NCI-H2171 treated with DMSO at 0.1 percent for 48 hours (cell line): ENCODE measurements at regions not wholly inside any gene's neighbourhood (a gene's known extent, or its start where the extent isn't known, plus 50 kb on each side); places are given as distances from the start of the nearest gene placed in this dataset.

Source experiments
- DNase-seq: peaks from one replicate; lab custom pipeline; 2025; lab: John Stamatoyannopoulos, UW

DNA sequence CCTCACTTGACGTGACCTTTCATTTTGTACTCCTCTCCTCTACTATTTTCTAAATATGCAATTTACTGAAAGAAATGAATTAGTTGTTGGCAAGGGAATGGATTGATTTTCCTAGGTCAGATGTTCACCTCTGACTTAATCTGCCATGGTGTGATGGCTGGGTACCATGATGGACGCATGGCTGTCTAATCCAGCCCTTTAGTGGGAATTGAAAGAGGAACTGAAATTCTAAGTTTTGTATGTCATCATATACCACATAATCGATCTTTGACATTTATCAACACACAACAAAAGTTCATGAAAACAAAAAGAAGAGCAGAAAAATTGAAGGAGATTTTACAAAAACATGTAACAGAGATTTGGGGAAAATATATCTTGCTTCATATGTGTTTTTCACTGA, 331.3 kb upstream of the SNX7 start:
- DNase-seq, result no peak

DNA sequence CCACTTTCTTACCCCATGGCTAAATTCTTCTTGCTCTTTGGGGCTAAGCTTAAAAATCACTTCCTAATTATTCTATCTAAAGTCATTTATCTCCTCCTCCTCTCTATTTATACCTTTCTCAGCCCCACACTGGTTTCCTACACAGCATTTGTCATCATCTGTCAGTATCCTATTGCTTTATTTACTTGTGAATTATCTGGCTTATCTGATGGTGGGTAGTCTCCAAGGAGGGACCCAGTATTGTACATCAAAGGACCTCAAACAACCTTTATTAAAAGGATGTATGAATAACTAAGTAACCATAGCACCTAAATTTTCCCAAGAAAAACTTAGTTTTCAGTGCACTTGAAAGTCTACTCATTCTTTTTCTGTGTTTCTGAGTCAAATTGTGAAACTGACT, 332.7 kb upstream of the SNX7 start:
- DNase-seq, result no peak

DNA sequence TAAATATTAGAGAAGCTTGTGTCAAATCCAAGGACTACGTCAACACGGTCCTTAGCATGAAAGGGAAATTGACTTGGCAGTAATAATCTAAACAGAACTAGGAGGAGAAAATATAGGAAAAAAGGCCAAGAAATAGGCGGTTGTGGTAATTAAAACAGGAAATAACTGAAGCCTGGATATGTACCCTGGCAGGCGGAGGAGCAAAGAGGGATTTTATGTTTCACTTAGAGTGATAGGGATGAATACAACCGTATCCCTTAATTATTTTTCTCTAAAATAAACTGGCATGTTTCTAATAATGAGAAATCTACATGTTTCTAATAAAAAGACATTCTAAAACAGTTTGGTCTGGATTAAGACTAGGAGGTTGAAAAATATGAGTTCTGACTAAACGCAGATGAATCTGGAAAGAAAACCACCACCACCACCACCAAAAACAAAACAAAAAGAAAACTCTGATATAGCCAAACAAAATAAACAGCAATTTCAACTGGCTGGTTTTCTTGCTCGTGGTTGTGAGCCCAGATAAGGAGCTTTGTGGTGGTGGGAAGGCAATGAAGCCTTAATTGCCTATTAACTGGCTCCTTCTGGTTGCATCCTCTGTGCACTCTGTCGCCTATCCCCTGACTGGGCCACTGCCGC, 334.2 kb upstream of the SNX7 start:
- DNase-seq, result no peak

DNA sequence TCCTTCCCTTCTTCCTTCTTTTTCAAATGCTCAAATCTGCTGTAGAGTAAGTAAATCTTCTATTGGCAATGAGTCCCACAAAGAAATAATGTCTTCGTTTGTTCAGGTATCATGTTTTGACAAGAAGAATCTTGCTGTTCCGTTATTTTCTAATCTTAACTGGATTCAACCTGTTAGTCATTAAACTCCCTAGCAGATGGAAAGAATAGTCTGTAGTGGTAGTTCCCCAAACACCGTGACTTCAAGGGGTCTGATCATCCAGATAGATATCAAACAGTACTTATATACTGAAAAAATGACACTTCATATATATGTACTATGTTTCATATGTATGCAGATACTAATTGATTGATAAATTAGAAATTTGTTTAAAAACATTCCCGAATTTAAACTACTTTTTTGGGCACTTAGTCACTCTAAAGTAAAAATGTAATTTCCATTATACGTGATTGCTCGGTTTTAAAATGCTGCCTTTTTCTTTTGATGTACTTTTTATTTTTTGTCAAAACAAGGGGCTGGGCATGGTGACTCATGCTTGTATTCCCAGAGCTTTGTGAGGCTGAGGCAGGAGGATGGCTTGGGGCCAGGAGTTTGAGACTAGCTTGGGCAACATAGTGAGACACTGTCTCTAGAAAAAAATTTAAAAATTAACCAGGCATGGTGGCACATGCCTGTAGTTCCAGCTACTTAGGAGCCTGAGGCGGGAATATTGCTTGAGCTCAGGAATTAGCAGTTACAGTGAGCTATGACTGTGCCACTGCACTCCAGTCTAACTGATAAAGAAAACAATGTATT, 335.7 kb upstream of the SNX7 start:
- peak; percentile 11 for DNase-seq

DNA sequence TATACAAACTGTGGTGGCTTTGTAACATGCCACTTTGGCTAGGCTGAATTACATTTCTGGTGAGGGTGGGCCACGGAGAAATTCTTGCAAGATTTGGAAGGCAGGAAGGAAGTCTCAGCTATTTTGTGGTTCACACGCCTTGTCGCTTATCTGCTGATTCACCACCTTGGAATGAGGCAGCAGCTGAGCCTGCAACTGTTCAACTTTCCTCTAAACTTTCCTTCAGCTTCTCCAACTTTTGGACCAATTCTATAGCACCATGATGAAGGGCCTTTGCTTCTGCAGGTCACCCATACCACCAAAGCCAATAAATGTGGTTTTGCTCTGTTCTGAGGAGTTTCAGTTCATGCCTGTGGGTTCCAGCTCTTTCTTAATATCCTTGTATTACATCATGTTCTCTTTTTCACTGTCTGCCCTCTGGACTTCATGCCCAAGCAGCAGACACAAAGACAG, 337.6 kb upstream of the SNX7 start:
- no peak for DNase-seq

DNA sequence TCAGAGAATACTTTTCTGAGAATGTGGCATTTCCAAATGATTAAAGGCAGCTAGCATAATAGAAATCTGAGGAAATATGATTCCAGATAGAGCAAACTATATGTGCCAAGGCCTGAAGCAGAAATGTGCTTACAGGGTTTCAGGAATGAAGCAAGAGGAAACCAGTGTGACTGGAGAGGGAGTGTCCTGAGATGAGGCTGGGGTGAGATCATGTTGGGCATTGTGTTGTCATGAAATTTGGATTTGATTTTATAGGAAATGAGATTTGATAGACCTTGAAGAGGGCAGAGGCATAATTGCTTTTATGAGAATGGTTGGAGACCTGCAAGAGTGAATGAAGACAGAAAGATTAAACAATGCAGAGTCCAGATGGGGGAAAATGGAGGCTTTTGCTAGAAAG, 338.1 kb upstream of the SNX7 start:
- DNase-seq, result no peak

DNA sequence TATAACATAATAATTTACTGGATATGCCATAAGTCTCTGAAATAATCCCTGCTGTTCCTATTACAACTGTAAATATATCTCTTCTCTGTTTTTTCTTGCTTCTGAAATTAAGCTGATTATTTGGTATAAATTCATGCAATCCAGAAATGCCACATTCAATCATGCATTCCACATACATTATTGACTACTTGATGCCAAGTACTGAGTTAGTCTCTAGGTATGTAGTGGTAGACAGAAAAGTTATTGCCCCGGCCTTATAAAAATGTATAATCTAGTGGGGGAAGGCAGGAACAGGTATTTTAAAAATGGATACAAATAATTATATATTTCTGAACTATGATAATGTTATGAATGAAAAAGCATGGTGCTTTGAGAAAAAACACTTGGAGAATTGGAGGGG, 338.6 kb upstream of the SNX7 start:
- DNase-seq, result no peak

DNA sequence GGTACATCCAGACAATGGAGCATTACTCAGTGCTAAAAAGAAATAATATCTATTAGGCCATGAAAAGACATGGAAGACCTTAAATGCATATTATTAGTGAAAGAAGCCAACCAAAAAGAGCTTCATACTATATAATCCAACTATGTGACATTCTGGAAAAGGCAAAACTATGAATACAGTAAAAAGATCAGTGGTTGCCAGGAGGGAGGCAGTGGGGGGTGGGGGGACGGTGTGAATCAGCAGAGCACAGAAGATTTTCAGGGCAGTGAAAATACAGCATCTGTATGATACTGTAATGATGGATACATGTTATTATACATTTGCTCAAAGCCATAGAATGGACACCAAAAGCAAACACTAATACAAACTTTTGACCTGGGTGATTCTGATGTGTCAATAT, 339.4 kb upstream of the SNX7 start:
- DNase-seq, result no peak

DNA sequence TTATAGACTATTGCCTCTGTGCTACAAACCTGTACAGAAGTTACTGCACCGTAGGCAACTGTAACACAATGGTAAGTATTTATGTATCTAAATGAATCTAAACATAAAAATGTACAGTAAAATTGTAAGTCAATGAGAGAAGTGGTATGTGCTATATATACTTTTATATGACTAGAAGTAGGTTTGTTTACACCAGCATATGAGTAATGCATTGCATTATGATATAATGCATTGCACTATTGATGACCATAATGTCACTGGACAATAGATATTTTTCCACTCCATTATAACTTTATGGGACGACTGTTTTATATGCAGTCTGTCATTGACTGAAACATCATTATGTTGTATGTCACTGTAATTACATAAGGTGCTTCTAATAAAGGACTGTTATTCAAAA, 340.3 kb upstream of the SNX7 start:
- DNase-seq, result no peak

DNA sequence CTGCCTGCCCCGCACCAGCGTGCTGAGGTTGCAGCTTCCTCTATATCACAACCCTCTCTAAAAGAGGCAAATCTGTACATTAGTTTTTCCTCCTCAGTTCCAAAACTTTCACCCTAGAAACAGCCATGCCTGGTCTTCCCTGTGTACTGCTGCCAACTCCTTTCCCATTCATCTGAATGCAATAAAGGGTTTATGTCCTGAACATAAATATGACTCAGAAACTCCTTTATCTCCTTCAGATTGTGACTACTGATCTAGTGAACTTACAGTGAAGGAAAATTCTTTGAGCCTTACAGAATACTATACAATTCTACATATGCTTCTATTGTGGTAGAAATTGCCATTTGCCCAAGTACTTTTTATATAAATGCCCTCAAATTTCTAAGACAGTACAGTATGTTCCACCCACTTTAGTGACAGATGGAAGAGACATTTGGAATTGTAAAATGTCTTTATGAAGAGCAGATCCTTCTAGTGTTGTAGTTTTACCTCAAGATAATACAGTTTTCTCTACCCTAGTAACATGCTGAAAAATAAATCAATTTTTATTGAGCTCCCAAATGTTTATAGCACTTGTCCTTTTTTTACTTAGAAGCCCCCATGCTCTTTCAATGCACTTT, 345.1 kb upstream of the SNX7 start:
- no peak for DNase-seq

DNA sequence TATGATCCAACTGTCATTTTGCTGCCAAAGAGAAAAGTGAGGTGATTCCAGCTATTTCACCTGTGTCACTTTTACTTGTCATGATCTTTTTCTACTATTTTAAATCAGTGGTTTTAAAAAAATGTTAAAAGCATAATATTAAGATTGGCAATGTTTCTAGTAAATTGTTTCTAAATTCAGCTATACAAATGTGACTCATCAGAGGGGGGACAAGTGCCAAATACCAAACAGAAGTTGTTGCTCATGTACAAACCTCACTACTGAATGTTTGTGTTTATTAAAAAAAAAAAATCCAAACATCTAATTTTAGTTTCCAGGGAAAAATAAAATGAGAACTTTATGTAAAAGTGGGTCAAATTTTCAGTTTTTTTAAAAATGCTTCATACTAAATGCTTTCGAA, 346.2 kb upstream of the SNX7 start:
- DNase-seq, result no peak

DNA sequence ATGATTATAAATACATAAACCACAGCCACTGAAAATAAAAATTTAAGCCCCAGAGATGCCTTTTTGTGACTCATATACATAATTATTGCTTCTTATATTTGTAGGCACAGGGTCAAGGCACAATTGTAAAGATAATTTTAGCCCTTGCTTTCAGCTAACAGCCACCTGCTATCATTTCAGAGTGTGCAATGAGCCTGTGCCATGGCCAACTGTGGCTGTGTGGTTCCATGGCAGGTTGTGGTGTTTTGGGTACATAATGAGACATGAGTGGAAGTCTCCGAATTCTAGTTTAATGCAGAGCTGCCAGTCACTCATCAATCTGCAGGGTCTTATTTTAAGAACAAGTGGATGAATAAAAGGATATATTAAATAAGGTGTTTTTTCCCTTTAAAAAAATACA, 346.9 kb upstream of the SNX7 start:
- no peak for DNase-seq

DNA sequence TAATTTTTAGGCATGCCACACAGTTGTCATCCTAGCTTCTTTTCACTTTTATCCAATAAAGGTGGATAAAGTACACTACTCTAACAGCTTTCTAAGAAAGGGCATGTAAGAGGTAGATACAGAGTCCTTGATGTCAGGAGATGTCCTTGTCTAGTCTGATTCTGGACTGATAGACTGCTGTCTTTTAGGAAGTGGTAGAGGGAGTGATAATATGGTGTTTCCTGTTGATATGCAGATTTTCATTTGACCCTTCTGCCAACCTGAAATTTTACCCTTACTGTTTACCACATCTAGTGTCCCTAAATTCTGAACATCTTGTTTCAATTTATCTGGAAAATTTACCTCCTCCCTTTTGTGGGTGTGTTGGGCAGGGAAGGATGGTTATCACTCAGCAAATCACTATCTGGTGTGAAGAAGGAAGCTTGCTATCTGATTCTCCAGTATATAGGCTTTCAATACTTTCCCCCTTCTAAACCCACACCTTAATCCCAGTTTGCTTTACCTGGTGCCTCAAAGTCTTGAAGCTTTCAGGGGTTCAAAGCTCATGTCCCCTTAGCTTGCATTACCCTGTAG, 354.9 kb upstream of the SNX7 start:
- no peak for DNase-seq

DNA sequence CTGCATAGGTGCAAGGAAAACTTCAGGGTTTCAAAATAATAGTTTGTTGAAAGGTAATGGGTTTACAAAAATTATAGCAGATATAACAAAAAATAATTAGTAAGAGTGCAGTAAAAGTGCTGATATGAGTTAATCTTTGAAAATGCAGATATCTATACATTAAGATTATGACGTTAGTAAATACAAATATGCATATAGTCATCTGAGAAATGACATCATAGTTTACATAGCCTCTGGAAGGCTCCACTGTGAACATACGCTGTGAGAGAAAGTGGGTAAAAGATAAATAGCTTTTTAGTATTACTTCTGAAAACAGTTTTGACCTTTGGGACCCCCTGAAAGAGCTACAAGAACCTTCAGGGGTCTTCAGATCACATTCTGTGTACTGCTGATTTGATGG, 356.2 kb upstream of the SNX7 start:
- no peak for DNase-seq

DNA sequence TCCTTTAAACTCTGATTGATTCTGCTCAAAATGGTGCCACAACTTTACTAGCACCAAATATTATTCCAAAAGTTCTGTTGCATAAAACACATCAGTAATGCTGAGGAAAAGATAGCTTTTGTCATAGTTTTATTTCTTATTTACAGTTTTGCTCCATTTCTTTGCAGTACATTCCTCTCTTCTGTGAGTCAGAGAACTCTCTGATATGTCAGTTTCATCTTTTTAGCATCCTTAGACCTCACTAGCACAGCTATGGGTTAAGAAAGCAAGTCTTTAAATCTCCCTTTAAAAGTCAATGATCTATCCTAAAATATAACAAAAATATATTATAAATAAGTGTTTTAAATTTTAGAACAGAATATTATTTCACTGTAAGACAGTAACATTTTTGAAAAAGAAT, 356.6 kb upstream of the SNX7 start:
- DNase-seq, result no peak

DNA sequence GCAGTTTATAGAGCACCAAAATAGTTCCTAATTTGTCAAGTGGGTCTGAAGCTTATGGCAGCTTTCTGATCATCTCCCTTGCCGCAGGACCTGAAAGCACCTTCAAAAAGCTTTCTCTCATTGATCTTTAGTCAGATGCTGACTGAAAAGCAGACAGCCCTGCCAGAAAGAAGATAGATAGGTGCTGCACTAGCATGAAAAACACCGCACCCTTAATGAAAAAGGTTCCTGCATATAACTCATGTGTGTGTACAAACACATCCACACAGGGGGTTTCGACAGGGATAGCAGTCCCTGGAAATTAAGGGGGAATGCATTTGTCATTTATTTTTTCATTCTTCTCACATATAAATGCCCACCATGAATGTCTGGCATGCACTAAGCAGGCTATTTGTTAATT, 361.7 kb upstream of the SNX7 start:
- DNase-seq, result no peak

DNA sequence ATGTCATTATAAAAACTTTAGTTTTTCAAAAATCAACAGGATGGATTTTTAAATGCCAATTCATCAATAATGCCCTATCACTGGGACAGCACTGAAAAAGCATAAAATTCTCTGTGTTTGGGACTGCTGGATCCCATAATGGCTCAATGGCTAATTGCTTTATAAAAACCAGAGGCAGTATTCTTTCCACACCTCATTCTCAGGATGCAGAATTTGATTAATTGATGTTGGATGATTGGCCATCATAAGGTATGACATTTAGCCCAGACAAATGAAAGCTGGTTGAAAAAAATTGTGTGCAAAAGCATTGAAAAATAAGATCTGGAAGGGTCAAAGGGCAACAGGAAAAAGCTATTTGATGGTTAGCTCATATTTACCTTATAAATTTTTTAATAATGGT, 362.2 kb upstream of the SNX7 start:
- no peak for DNase-seq

DNA sequence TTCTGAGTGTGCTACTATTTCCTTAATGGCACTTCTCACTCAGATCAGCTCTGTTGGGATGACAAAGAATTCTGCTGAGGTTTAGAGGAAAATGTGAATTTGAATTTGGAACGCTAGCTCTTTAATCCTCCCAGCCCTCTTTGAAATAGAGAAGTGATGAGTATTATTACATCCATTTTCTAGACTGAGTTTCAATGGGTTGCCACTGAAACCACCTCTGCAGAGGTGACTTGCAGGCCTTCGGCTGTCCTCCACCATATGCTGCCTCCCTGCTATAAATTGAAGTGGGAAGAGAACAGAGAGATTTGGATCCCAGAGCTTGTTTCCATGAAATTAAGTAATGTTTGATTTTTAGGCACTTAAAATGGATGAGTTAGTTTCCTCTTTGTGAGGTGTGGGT, 363.2 kb upstream of the SNX7 start:
- DNase-seq, result no peak

DNA sequence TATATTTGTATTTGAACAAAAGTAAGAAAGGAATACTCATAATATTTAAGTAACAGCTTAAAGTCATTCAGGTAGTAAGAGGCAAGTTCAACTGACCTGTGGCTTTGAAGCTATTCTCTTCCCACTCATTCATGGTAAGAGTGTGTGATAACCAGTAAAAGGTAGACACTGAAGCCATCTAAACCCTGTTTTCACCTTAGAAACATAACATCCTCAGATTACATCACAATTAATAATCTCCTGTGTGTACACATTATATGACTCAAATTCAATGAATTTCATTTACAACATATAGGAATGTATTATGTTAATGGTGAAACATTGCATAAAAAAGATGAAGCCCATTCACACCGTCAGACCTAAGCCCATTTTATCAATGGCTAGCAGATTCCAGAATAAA, 364.8 kb upstream of the SNX7 start:
- no peak for DNase-seq

DNA sequence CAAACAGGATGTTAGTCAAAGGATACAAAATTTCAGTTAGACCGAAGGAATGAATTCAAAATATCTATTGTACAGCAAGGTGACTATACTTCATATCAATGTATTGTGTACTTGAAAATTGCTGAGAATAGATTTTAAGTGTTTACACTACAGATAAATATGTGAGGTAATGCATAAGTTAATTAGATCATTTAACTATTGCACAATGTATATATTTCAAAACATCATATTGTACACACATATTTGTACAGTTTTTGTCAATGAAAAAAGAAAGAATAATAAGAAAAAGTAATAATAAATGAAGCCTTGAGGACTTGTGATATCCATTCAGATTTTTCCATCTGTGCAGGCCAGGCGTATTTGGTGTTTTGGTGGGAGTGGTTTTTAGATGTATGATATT, 367.4 kb upstream of the SNX7 start:
- DNase-seq, result no peak

DNA sequence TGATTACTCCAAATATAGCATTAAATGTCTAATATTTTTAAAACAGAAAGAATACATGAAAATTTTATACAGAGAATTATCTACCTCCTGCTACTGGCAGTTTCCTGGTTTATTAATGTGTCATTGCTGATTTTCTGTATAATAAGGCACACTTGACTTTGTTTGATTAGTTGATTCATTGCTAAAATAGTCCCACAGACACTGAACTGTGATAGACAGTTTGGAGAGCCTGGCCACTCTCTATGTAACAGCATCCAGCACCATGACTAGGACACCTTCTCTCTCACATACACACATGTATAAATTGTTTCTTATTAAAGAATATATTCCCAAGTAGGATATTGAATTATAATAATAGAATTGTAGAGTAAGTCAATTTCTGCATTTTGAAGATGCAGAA, 368.5 kb upstream of the SNX7 start:
- no peak for DNase-seq

DNA sequence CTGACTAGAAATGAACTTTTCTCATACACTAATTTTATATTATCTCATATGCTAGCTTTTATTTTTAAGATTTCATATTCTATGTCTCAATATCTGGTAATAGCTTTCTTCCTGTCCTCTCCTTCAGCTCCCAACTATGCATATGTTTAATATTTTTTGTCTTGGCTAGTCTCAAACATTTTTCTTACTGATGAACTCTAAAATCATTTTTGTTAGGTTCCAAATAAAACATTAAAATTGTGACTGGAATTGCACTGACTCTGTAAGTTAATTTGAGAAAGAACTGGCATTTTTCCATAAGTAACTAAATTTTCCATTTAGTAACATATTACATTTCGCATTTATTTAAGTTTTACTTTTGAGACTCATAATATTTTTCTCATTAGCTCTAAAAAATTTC, 368.5 kb upstream of the DPYD start:
- DNase-seq, result no peak

DNA sequence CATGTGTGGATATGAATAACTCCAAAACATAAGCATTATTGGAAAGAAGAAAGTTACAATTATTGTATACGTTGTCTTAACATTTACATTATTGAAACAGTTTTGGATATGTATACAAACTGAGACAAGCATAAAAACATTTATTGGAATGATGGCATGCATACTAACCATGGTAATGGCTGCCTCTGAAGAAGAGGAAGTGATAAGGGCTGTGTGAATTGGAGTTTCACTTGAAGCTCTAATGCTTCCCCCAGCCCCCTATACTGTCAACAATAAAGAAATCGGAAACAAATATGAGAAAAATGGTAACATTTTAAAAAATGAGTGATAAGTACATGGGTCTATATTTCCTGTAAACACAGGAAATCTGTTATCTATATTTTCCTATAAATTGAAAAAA, 367.7 kb upstream of the DPYD start:
- no peak for DNase-seq
